HepG2 (cell line): ENCODE measurements at regions not wholly inside any gene's neighbourhood (a gene's known extent, or its start where the extent isn't known, plus 50 kb on each side); places are given as distances from the start of the nearest gene placed in this dataset.
"Not testable (repeated sequence)": the region's sequence is repeated elsewhere in the genome, so short reads cannot be mapped to it uniquely, and the experiment has no call there.

ENCODE experiments used
- ATAC-seq: fragments of 200-7000 bp; cut with Tn5 transposase; 3 replicates; pipeline ENCODE4 v1.9.1; 2020; ENCODE audit warnings: mild to moderate bottlenecking, moderate library complexity
- BruUV-seq: library from RNA; stranded (reverse); fragments of 400-500 nt; replicated peaks from 2 replicates; lab custom pipeline; 2021; lab: Mats Ljungman, UMichigan
- CTCF ChIA-PET: fragments of 300-600 bp; formaldehyde crosslinking; extraction: SDS; loops from one replicate; lab custom pipeline; 2021; ENCODE audit warnings: low total read pairs, inconsistent platforms, low intra/inter-chr PET ratio; lab: Yijun Ruan, JAX
- POLR2A ChIA-PET: fragments of 350-600 bp; sonication (Branson Sonifier 250); formaldehyde crosslinking; loops from one replicate; lab custom pipeline; 2020; ENCODE audit warnings: antibody characterized with exemption, inconsistent platforms; lab: Yijun Ruan, JAX
- DNase-seq: peaks from one replicate; pipeline ENCODE4 v3.0.0-alpha.2; 2015; ENCODE audit warnings: low spot score
- FAIRE-seq: peaks from 3 replicates; lab custom pipeline; 2011; peaks lifted over from hg19 to GRCh38; lab: Jason Lieb, UNC
- H2AFZ ChIP-seq: one replicate; pipeline ENCODE4 v1.6.1; 2011; ENCODE audit warnings: low read length, inconsistent platforms
- H3K27ac ChIP-seq: fragments of 300-600 bp; 3 replicates; pipeline ENCODE4 v1.8.0; 2011; ENCODE audit warnings: mixed run types, mild to moderate bottlenecking, mixed read lengths, low read length, inconsistent platforms; ENCODE audit not compliant: insufficient read depth; ENCODE audit errors: extremely low read length
- H3K27me3 ChIP-seq, 2 experiments: fragments of 200-600 bp in 1 of 2; 2 replicates in 1 of 2; 3 replicates in 1 of 2; pipeline versions ENCODE4 v1.6.0 to v1.8.0; 2011; ENCODE audit warnings: low read length in 2 of 2, mild to moderate bottlenecking in 2 of 2, moderate library complexity in 2 of 2, inconsistent platforms in 1 of 2; ENCODE audit not compliant: insufficient read depth in 2 of 2, control insufficient read depth in 1 of 2
- H3K36me3 ChIP-seq, 2 experiments: fragments of 200-600 bp in 1 of 2; replicated peaks in 1 of 2; 2 replicates in 1 of 2; 3 replicates in 1 of 2; pipeline versions ENCODE4 v1.5.1 to v1.8.0; 2011; ENCODE audit warnings: low read length in 2 of 2, inconsistent platforms in 1 of 2; ENCODE audit not compliant: insufficient read depth in 2 of 2, control insufficient read depth in 1 of 2
- H3K4me1 ChIP-seq: 2 replicates; pipeline ENCODE4 v1.5.1; 2012; ENCODE audit warnings: low read length, inconsistent platforms; ENCODE audit not compliant: insufficient read depth
- H3K4me2 ChIP-seq: 2 replicates; pipeline ENCODE4 v1.6.0; 2011; ENCODE audit warnings: low read depth, low read length, inconsistent platforms
- H3K4me3 ChIP-seq, 3 experiments: fragments of 200-600 bp in 1 of 3; sonication (generic), shearing (Covaris generic) in 1 of 3; replicated peaks in 1 of 3; 2 replicates each; pipeline ENCODE4 v1.5.1; 2011 to 2016; ENCODE audit warnings: low read length in 3 of 3, inconsistent platforms in 2 of 3, low read depth in 2 of 3, mild to moderate bottlenecking in 2 of 3, control low read depth in 1 of 3, mixed read lengths in 1 of 3; ENCODE audit not compliant: insufficient read depth in 1 of 3
- H3K79me2 ChIP-seq: one replicate; pipeline ENCODE4 v1.6.1; 2011; ENCODE audit warnings: low read length, inconsistent platforms; ENCODE audit not compliant: insufficient read depth
- H3K9ac ChIP-seq: 2 replicates; pipeline ENCODE4 v1.6.0; 2011; ENCODE audit warnings: mild to moderate bottlenecking, low read depth, low read length, inconsistent platforms; ENCODE audit not compliant: insufficient read depth
- H3K9me3 ChIP-seq: 2 replicates; pipeline ENCODE4 v1.5.1; 2012; ENCODE audit warnings: mild to moderate bottlenecking, low read length
- H4K20me1 ChIP-seq: 2 replicates; pipeline ENCODE4 v1.6.0; 2011; ENCODE audit warnings: inconsistent platforms, mild to moderate bottlenecking, low read length, moderate library complexity; ENCODE audit not compliant: insufficient read depth
- CHD2 ChIP-seq: IDR thresholded peaks from 2 replicates; pipeline ENCODE4 v1.6.1; 2011; ENCODE audit warnings: low read depth, low read length, improper control_type of control experiment
- HNF4G ChIP-seq, 2 experiments: sonication (generic) in 1 of 2; formaldehyde crosslinking in 1 of 2; IDR thresholded peaks; 2 replicates each; pipeline versions ENCODE4 v1.4.0 to v1.6.1; 2011 to 2020; ENCODE audit warnings: borderline replicate concordance in 2 of 2, low read depth in 2 of 2, mild to moderate bottlenecking in 2 of 2, low read length in 1 of 2, missing genetic modification reagents in 1 of 2, moderate library complexity in 1 of 2
- HNRNPUL1 ChIP-seq: fragments of 200-400 bp; formaldehyde crosslinking; IDR thresholded peaks from 2 replicates; pipeline ENCODE4 v1.6.1; 2017; ENCODE audit warnings: low read depth, mild to moderate bottlenecking, low read length, moderate library complexity
- SETDB1 ChIP-seq: sonication (generic); formaldehyde crosslinking; IDR thresholded peaks from 2 replicates; pipeline ENCODE4 v1.5.1; 2020; ENCODE audit warnings: missing genetic modification reagents, mild to moderate bottlenecking, borderline replicate concordance
- SNRNP70 ChIP-seq: fragments of 200-400 bp; formaldehyde crosslinking; IDR thresholded peaks from 2 replicates; pipeline ENCODE4 v1.6.1; 2017; ENCODE audit warnings: mild to moderate bottlenecking, low read depth, low read length, moderate library complexity
- TCF7L2 ChIP-seq: IDR thresholded peaks from 2 replicates; pipeline ENCODE4 v1.6.1; 2011; ENCODE audit warnings: mild to moderate bottlenecking, low read depth, low read length, moderate library complexity
- ZNF362 ChIP-seq: sonication (generic); formaldehyde crosslinking; IDR thresholded peaks from 2 replicates; pipeline ENCODE4 v1.4.0; 2020; ENCODE audit warnings: missing genetic modification reagents, mild to moderate bottlenecking, borderline replicate concordance
- WGBS: methylation state at CpG from one replicate; pipeline ENCODE4 v1.1.6; 2017; ENCODE audit warnings: low lambda C conversion rate; 5-methylcytosine and 5-hydroxymethylcytosine counted together
- in situ Hi-C: cut with HindIII; loops from 2 replicates; pipeline ENCODE4 v1.10.0; 2017; ENCODE audit warnings: low pct_unique_long_range_greater_than_20kb; ENCODE audit not compliant: extremely low pct_ligation_motif_present
- intact Hi-C: fragments of 100-400 bp; cut with micrococcal nuclease; formaldehyde crosslinking; loops from one replicate; pipeline ENCODE4 v1.10.0; 2022; ENCODE audit not compliant: unreplicated experiment

- ATAC-seq, CTCF ChIA-PET, H3K4me1 ChIP-seq, in situ Hi-C loops, H3K27me3 ChIP-seq, H3K4me3 ChIP-seq, H3K9ac ChIP-seq, H3K27ac ChIP-seq, BruUV-seq, intact Hi-C loops, H3K4me2 ChIP-seq, DNase-seq, H3K79me2 ChIP-seq, POLR2A ChIA-PET, H3K36me3 ChIP-seq, FAIRE-seq, H2AFZ ChIP-seq, H3K9me3 ChIP-seq, H4K20me1 ChIP-seq: not testable (repeated sequence)
- WGBS = 62% methylated on average over 11 of the region's 11 CpGs
Measured at GRCh38 chrX:1016281-1016680, 196.2 kb downstream of the CRLF2 start.

DNA sequence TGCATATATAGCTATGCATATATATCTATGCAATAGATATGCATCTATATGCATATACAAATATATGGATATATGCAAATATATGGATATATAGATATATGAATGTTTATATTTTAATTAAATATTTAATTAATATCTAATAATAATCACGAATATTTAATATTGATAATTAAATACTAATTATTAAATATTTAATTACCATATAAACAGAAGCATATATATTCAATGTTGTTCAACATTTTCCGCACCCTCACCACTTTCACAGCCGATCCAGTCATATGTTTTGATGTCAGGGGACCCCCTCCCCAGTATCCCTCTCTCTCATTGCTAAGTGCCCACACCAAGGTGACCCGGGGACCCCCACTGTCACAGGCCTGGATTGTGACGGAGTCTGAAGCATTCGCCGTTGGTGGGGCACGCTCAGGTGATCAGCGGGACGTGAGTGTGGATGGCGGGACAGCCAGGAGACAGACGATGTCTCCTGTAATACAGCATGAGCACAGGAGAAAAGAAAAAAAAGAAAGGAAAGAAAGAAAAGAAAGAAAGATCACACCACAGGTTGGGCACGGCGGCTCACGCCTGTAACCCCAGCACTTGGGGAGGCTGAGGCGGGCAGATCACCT lies 199.7 kb downstream of the CRLF2 start:
- no peaks in the 10 kb centered on the region for H3K79me2 ChIP-seq
- H3K27ac ChIP-seq = no peak overlapping the region
- no peak for DNase-seq
- BruUV-seq = no TSS peak
- no peak overlapping the region for H3K9ac ChIP-seq
- H2AFZ ChIP-seq = no peak overlapping the region
- peak; percentile 31; the same call in 1 of the 3 replicates for ATAC-seq
- H3K4me2 ChIP-seq = no peak overlapping the region
- H3K27me3 ChIP-seq = no peaks in the 10 kb centered on the region
- no peak for TF ChIP-seq SNRNP70
- no peak for TF ChIP-seq HNF4G (IDR thresholded peaks at IDR 0.05; ENCODE audit: borderline replicate concordance, low read depth, low read length)
- no peak for TF ChIP-seq HNF4G (CRISPR knock-in tag; IDR thresholded peaks at IDR 0.05; ENCODE audit: borderline replicate concordance, low read depth)
- no peak for TF ChIP-seq SETDB1
- no peak for TF ChIP-seq HNRNPUL1
- TF ChIP-seq CHD2 = no peak
- no peak for TF ChIP-seq TCF7L2
- no peak for TF ChIP-seq ZNF362 (CRISPR knock-in tag)
- WGBS = 71% methylated on average over 16 of the region's 16 CpGs
- no peak overlapping the region for H3K4me3 ChIP-seq
- no peaks in the 10 kb centered on the region for H4K20me1 ChIP-seq
- no peaks in the 10 kb centered on the region for H3K36me3 ChIP-seq
- intact Hi-C loops = no loop called here
- no peaks in the 10 kb centered on the region for H3K9me3 ChIP-seq
- no peak for FAIRE-seq
- POLR2A ChIA-PET = no interaction called here
- in situ Hi-C loops = no loop called here
- CTCF ChIA-PET = no interaction called here
- no peaks in the 10 kb centered on the region for H3K4me1 ChIP-seq
